ENCODE measurements at regions not wholly inside any gene's neighbourhood (a gene's known extent, or its start where the extent isn't known, plus 50 kb on each side); places are given as distances from the start of the nearest gene placed in this dataset.

DNA sequence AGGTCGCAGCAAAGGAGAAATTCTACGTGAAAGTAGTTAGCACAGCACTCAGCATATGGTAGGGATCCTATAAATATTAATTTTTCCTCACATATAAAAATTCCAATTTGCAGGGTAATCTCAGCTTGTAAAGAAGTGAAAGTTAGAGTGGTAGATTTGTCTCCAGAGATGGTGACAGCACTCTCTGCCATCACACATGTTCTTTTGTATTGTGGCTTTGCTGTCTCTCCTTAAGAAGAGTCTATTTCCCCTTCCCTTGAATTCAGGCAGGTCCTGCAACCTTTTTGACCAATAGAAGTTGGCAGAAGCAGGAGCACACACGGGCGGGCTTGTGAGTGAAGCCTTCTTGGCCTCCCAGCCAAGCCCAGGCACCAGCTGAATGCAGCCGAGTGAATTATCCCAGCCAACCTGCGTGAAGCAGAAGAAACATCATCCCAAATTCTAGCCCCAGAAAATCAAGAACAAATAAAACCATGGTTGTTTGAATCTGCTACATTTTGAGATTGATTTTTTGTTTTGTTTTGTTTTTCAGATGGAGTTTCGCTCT lies 107.8 kb upstream of the COPS8 start:
- no peak for FAIRE-seq
- DNase-seq (ENCODE audit: insufficient read length, low spot score): no peak
- TF ChIP-seq, protein P1, sequence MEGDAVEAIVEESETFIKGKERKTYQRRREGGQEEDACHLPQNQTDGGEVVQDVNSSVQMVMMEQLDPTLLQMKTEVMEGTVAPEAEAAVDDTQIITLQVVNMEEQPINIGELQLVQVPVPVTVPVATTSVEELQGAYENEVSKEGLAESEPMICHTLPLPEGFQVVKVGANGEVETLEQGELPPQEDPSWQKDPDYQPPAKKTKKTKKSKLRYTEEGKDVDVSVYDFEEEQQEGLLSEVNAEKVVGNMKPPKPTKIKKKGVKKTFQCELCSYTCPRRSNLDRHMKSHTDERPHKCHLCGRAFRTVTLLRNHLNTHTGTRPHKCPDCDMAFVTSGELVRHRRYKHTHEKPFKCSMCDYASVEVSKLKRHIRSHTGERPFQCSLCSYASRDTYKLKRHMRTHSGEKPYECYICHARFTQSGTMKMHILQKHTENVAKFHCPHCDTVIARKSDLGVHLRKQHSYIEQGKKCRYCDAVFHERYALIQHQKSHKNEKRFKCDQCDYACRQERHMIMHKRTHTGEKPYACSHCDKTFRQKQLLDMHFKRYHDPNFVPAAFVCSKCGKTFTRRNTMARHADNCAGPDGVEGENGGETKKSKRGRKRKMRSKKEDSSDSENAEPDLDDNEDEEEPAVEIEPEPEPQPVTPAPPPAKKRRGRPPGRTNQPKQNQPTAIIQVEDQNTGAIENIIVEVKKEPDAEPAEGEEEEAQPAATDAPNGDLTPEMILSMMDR (IDR thresholded peaks at IDR 0.05; ENCODE audit: insufficient read depth, missing control alignments): no peak

DNA sequence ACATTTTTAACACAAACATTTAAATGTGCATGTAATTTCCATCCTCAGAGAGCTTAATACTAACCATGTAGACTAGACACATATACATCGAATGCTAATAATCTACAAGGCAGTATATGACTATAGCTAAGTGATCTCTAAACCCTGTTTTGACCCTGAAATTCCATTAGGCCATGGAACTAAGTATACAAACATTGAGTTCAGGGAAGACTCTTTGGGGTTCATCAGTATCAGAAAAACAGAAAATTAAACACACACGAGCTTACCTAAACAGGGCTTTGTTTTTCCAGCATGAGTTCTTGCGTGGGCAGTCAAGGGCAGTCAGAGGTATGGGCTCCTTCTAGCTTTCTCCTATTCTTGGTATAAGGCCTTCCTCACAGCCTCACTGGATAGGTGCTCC lies 106.0 kb upstream of the COPS8 start:
- TF ChIP-seq, protein P1 (IDR thresholded peaks at IDR 0.05; ENCODE audit: insufficient read depth, missing control alignments): no peak
- no peak for DNase-seq (ENCODE audit: insufficient read length, low spot score)
- no peak for FAIRE-seq

DNA sequence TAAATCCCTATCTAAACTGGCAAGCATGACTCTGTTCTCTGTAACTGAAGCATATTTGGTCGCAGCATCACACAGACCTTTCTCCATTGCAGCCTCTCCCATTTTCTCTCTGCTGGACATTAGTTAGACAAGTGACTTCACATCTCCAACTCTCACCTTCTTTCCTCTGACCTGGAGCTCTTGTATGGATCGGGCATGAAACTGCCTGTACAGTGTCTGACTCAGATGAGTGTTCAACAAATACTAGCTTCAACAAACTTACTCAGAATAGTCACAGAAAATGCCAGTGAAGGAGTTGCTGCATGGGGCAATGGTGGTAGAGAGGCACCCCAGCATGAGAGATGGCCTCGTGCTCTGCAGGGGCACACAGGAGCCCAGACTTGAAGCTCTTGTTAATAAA lies 104.7 kb upstream of the COPS8 start:
- TF ChIP-seq, protein P1 (IDR thresholded peaks at IDR 0.05; ENCODE audit: insufficient read depth, missing control alignments): no peak
- no peak for DNase-seq (ENCODE audit: insufficient read length, low spot score)
- FAIRE-seq: no peak

DNA sequence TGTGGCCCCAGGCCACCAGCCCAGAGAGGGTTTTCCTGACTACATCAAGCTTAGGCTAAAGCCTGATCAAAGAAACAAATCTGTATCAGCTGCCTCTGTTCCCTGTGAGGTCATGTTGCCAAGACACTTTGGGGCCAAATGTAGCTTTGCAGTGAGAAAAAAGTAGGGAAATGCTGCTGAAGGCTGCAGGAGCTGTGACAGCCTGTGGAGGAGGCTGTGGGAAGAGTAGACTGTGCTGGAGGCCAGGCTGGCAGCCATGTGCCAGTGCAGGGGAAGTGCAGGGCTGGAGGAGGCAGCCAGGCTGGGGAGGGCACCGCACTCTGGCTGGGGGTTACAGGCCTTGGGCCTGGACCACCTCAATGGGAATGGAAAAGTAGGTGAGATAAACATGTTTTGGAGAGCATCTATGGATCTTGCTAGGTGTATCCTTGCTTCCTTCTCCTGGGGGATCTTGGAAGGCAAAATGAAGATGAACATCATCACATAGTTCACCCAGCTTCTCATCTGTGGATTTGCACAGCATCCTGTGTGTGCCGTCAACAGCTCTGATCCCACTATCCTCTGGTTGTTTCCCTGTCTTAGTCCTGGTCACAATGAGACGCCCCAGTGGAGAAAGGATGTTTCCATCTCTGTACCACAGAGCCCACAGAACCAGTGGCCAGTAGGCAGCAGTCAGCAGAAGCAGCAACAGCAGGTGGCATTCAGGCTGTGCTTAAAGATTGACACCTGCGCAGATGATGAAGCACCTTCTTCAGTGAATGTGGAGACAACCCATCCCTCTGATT lies 103.8 kb upstream of the COPS8 start:
- no peak for FAIRE-seq
- DNase-seq (ENCODE audit: insufficient read length, low spot score): no peak
- TF ChIP-seq, protein P1 (IDR thresholded peaks at IDR 0.05; ENCODE audit: insufficient read depth, missing control alignments): no peak

DNA sequence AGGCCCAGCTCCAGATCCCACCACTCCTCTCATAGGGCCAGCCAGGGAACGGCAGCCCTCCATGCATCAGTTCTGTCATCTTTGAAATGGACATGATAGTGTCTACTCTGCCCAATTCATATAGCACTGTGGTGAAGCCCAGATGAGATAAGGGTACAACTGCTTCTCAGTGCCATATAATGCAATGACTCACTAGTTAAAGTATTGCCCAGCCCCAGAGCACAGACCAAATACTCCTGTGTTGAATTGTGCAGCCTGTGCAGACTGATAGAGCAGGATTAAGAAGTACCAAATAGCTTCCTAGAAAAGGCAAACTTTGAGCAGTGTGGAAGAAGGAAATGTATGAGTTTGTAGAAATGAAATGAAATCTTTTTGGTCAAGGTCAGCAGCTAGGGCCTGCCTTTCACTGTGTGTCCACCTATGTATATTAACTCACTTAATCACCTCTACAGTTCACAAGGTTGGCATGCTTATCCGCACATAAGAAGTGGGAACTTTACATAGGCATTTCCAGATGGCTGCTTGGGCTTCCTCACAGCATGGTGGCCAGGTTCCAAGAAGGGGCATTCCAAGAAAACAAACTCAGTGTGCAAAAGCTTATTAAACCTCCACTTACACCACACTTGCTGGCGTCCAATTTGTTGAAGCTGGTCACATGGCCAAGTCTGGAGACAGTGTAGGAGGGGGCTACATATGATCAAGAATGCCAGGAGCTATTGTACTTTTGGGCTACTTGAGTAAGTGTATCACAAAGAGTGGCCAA lies 102.8 kb upstream of the COPS8 start:
- TF ChIP-seq, protein P1 (IDR thresholded peaks at IDR 0.05; ENCODE audit: insufficient read depth, missing control alignments): no peak
- DNase-seq (ENCODE audit: insufficient read length, low spot score) (no peak), FAIRE-seq (no peak)

DNA sequence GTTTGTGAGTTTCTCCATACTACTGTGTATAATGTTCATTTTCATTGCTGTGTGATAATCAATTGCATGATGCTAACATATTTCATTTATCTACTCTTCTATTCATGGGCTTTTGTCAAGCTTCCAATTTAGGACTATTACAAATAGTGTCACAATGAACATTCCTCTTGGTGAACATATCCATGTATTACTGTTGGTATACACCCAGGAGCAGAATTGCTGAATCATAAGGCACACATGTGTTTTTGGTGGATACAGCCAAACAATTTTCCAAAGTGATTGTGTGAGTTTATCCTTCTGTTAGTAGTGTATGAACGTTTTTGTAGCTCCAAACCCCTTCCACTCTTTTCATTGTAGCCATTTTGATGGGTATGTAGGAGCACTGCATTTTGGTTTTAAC lies 101.6 kb upstream of the COPS8 start:
- TF ChIP-seq, protein P1 (IDR thresholded peaks at IDR 0.05; ENCODE audit: insufficient read depth, missing control alignments): no peak
- DNase-seq (ENCODE audit: insufficient read length, low spot score): no peak
- FAIRE-seq: no peak
